ENCODE measurements at regions not wholly inside any gene's neighbourhood (a gene's known extent, or its start where the extent isn't known, plus 50 kb on each side); places are given as distances from the start of the nearest gene placed in this dataset.

- CTCF ChIA-PET (ENCODE audit: low intra/inter-chr PET ratio, low total read pairs), result no interaction called here
- H3K36me3 ChIP-seq (replicated peaks in 1 of 2; ENCODE audit: control insufficient read depth in 1 of 2, insufficient read depth in 2 of 2, low read length in 2 of 2), result no peaks in the 10 kb centered on the region
- no peaks in the 10 kb centered on the region; a peak in 1 of 5 replicates for H3K27me3 ChIP-seq (ENCODE audit: control insufficient read depth in 1 of 2, insufficient read depth in 2 of 2, low read length in 2 of 2)
- H3K4me3 ChIP-seq (replicated peaks in 1 of 3; ENCODE audit: insufficient read depth in 1 of 3, low read depth in 2 of 3, low read length in 3 of 3), result no peak overlapping the region
- H3K27ac ChIP-seq (ENCODE audit: extremely low read length, insufficient read depth, low read length), result no peak overlapping the region
- DNase-seq (ENCODE audit: low spot score), result no peak
- intact Hi-C loops (cut with micrococcal nuclease; ENCODE audit: unreplicated experiment) (no loop called here), in situ Hi-C loops (cut with HindIII; ENCODE audit: extremely low pct_ligation_motif_present, low pct_unique_long_range_greater_than_20kb) (no loop called here)
- 0% methylated on average over 4 of the region's 5 CpGs for WGBS (ENCODE audit: low lambda C conversion rate)
- H3K9ac ChIP-seq (ENCODE audit: insufficient read depth, low read depth, low read length), result no peak overlapping the region
- no peaks in the 10 kb centered on the region for H4K20me1 ChIP-seq (ENCODE audit: insufficient read depth, low read length)
- H3K79me2 ChIP-seq (ENCODE audit: insufficient read depth, low read length), result no peaks in the 10 kb centered on the region
- H3K9me3 ChIP-seq (ENCODE audit: low read length), result no peaks in the 10 kb centered on the region
- ATAC-seq, result no peak
- BruUV-seq (replicated peaks), result no TSS peak
- H3K4me1 ChIP-seq (ENCODE audit: insufficient read depth, low read length), result no peaks in the 10 kb centered on the region
- no peak for FAIRE-seq
- H2AFZ ChIP-seq (ENCODE audit: low read length), result no peak overlapping the region
- TF ChIP-seq ZBTB10 (CRISPR knock-in tag; IDR thresholded peaks at IDR 0.05; ENCODE audit: borderline replicate concordance) (no peak), RBM39 (IDR thresholded peaks at IDR 0.05; ENCODE audit: low read depth, low read length, poor library complexity, severe bottlenecking) (no peak), HDAC2 (CRISPR knock-in tag; IDR thresholded peaks at IDR 0.05) (no peak), ZNF570 (CRISPR knock-in tag; IDR thresholded peaks at IDR 0.05; ENCODE audit: borderline replicate concordance) (no peak), PCBP2 (optimal IDR thresholded peaks at IDR 0.05; ENCODE audit: low read depth, low read length, poor library complexity, severe bottlenecking) (no peak), PATZ1 (CRISPR knock-in tag; IDR thresholded peaks at IDR 0.05) (no peak), PRMT3 (CRISPR knock-in tag; IDR thresholded peaks at IDR 0.05; ENCODE audit: borderline replicate concordance, low read depth) (no peak), NFE2 (CRISPR knock-in tag; IDR thresholded peaks at IDR 0.05) (no peak), SOX5 (CRISPR knock-in tag; IDR thresholded peaks at IDR 0.05; ENCODE audit: borderline replicate concordance) (no peak), ZSCAN12 (CRISPR knock-in tag; IDR thresholded peaks at IDR 0.05) (no peak), HOXA3 (CRISPR knock-in tag; IDR thresholded peaks at IDR 0.05) (no peak), ZNF713 (CRISPR knock-in tag; IDR thresholded peaks at IDR 0.05) (no peak), TRIM24 (CRISPR knock-in tag; IDR thresholded peaks at IDR 0.05) (no peak), DZIP1 (CRISPR knock-in tag; IDR thresholded peaks at IDR 0.05) (no peak), ZBTB14 (CRISPR knock-in tag; IDR thresholded peaks at IDR 0.05) (no peak), SKI (IDR thresholded peaks at IDR 0.05; ENCODE audit: partially characterized antibody) (no peak), ARNT (IDR thresholded peaks at IDR 0.05) (no peak)
- no peak overlapping the region for H3K4me2 ChIP-seq (ENCODE audit: low read depth, low read length)
- POLR2A ChIA-PET, result no interaction called here
These were observed 242.1 kb downstream of the BCL11B start for GRCh38 chr14:99029916-99030305.

Measured in HepG2 (cell line).